ENCODE measurements at regions not wholly inside any gene's neighbourhood (a gene's known extent, or its start where the extent isn't known, plus 50 kb on each side); places are given as distances from the start of the nearest gene placed in this dataset.

GRCh38 chr15:94893091-94893490 is 661.7 kb downstream of the MCTP2 start:
- TF ChIP-seq CTCF (conservative IDR thresholded peaks at IDR 0.05 in 1 of 2, IDR thresholded peaks at IDR 0.05 in 1 of 2; ENCODE audit: extremely low read depth in 1 of 2, insufficient read depth in 1 of 2, low read depth in 1 of 2, low read length in 2 of 2) (no peak), EZH2 (IDR thresholded peaks at IDR 0.05; ENCODE audit: borderline replicate concordance, low read length) (no peak)
